Embryonic facial prominence (tissue), 1 donor: ENCODE measurements at regions not wholly inside any gene's neighbourhood (a gene's known extent, or its start where the extent isn't known, plus 50 kb on each side); places are given as distances from the start of the nearest gene placed in this dataset.

ENCODE experiments used
- DNase-seq: peaks from one replicate; pipeline ENCODE4 v3.0.0-alpha.2; 2016; ENCODE audit errors: extremely low spot score

DNA sequence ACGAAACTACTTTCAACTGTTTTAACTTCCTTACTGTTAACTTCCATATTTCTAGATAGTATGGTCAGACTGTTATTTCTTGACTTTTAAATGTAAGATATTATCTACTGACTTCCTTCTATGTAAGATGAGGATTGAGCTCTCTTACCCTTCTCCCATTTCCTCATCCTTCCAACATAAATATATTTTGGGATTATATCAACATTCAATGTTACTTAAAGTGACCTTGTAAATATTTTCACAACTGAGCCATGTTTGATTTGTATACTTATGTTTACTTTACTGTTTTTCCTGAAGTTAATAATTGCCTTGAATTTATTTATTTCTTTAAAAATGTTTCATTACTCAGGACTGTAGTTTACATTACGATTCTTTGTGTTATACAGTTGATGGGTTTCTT lies 148.7 kb downstream of the ZIC5 start:
- DNase-seq: no peak

- no peak for DNase-seq
Observed at GRCh38 chr13:99821741-99822140, 149.8 kb downstream of the ZIC5 start.

DNA sequence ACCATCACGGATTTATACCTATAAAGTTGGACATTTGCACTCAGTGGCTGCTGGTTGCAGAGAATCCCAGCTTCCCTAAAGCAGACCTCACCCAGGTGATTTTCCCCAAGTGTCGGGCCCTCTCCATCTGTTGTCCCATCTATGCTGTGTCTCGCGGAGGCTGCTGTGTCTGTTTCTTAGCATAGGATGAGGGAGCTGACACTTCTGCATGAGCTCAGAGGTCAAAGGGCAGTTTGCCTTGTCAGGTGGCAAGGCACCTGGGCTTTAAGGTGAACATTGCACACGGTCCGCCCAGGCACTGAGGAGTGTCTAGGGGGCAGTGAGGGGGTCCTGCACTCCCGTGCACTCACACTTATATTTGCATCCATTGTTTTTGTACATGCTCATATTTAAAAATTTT lies 151.6 kb downstream of the ZIC5 start:
- DNase-seq: no peak

DNA sequence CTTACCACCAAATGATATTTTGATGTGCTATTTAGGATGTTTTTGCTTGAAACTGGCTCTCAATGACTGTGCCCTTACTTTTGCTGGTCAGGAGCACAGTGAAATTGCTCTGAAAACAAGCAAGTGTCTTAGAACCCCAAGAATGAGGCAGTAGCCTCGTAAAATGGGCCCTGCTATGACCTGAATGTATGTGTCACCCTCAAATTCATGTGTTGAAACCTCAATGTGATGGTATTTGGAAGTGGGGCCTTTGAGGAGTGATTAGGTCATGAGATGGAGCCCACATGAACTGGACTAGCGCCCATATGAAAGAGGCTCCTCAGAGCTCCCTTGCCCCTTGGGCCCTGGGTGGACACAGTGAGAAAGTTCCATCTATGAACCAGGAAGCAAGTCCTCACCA lies 155.2 kb downstream of the ZIC5 start:
- no peak for DNase-seq

GRCh38 chr13:99813336-99814095 lies 158.1 kb downstream of the ZIC5 start:
- DNase-seq: no peak

- DNase-seq: no peak
Observed at GRCh38 chr13:99812625-99813024, 158.9 kb downstream of the ZIC5 start.

DNA sequence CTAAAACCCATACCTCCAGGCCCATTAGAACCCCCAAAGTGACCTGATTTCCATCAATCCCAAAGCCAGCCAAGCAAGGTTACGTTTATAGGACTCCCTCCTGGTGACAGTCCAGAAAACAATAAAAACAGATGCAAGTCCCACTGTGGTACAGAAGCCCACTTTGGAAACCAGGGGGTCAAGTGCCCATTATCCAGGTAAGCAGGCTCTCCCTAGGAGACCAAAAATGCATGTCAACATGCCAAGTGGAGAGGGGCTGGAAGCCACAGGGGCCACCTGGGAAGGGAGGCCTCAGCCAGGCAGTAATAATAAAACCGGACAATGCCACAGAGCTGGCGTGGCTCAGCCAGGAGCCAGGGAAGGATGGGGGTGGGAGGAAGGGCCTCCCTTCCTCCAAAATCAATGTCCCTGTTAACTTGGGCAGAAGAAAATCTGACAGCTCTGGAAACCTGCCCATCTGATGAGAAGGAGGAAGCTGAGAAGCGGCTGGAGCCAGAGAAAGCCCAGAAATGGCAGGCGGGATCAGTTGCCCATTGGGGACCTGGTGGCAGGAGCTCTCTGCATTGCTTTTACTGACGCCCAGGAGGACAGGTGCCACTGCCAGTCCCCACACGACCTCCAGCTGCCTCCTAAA lies 160.4 kb downstream of the ZIC5 start:
- DNase-seq: no peak

DNA sequence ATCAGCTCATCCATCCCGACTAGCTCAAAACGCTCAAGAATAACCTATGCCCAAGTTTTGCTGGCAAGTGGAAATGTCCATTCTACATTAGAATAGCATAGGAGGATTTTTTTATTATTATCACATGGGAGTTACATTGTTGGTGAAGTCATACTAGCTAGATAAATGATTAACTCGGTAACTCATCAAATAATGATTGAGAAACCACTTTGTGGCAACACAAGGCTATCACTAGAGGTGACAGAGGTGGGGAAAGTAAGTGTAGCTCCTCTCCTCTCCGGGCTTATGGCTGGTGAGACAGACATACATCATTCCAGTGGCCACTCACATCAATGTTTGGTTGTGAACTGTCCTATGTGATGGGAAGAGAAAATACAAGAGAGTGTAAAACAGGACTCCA lies 161.6 kb downstream of the ZIC5 start:
- DNase-seq: no peak

DNA sequence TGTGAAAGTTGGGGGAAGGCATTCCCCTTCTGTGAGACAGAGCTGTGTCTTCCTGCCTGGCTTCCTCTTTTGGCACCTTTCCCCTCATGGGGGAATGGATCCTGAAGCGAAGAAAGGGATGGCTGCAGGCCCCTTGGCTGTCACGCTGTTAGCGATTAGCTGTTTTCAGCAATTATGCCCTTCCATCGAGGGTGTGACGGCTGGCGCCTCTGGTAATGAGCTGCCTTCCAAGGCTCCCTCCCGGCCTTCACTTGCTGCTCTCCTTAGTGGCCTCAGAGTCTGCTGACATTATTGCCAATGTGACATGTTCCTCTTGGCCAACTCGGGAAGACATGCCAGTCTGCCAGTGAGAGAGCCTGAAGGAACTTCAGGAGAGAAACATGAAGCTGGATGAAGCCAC lies 162.1 kb downstream of the ZIC5 start:
- DNase-seq: no peak

DNA sequence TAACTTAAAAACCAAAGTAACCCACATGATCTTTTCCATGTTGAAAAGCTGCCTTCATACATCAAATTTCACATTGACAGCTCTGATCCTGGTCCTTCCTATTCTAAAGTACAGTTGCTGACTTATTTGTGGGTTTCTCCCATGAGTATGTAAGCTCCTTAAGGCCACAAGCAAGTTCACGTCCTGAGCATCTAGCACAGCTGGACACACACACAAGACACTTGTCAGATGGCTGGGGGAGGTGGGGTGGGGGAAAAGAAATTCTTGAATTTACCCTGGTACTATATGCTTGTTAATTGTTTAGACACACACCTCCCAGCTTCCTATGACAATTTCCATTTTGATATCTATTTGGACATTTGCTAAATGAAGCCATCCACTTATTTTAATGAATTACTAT lies 162.8 kb downstream of the ZIC5 start:
- no peak for DNase-seq

- no peak for DNase-seq
Observed at GRCh38 chr13:99806671-99807070, 164.9 kb downstream of the ZIC5 start.

GRCh38 chr13:99805361-99805760 lies 166.2 kb downstream of the ZIC5 start:
- DNase-seq: no peak

- no peak for DNase-seq
Observed at GRCh38 chr13:99803141-99803540, 168.4 kb downstream of the ZIC5 start.

DNA sequence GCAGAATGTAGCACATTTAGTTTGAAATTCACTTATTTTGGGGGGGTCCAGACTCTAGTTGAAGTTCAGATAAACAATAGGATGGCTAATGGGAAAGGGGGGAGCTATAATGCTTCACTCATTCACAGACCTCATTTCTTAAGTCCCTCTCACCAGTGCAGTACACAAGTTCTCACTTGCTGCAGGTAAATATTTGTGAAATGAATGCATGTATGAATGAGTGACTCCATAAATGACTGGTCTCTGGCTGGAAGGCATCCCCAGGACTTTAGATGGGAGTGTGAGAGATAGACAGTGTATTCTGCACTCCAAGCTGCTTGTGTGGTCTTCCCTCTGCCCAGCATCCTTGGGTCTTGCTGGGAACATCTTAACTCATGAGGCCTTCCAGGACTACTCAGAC lies 169.2 kb downstream of the ZIC5 start:
- DNase-seq: no peak

- DNase-seq: no peak
Observed at GRCh38 chr13:99800951-99801350, 170.6 kb downstream of the ZIC5 start.

- DNase-seq: no peak
Observed at GRCh38 chr13:99800011-99800410, 171.6 kb downstream of the ZIC5 start.

DNA sequence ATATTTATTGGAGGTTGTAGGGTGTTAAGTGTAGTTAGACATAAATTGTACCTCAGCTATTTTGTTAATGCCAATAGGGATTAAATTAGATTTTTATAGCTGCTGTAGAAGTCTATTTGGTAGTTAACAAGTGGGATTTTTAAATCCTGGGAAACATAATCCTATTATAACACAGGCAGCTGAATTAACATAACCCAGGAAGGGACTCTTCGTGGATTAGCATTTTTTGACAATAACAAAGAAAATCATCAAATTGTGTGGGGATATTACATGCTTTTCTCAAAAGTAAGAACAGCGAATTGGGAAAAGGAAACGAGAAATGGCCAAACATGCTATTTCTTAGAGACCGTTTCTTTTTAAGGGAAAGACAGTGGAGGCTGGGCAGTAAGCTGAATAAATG lies 172.8 kb downstream of the ZIC5 start:
- no peak for DNase-seq

GRCh38 chr13:99797691-99798090 lies 173.9 kb downstream of the ZIC5 start:
- DNase-seq: no peak

DNA sequence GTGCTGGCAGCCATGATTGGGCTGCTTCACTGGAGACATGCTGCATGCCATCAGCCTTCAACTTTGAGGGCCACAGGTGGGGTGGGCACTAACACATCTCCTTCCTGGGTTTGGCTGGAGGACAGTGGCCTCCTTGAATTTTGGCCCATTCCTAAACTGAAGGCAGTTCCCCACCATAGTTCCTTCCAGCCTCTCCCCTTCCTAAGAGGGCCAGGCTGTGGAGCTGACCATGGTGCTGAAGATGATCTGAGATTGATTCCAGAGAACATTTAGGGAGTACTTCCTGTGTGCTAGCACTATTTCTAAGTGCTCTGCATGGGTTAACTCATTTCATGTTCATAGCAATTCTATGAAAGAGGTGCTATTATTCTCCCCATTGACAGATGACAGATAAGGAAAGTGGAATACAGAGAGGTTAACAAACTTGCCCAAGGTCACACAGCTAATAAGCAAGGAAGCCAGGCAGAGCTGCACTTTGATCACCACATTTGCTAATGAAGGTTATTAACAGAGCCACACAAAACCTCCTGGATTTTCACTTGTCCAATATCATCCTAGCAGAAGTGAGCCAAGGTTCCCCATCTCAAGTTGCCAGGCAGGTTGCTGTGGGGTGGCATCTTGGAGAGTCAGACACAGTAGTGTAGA lies 175.3 kb downstream of the ZIC5 start:
- peak; percentile 25 for DNase-seq

- no peak for DNase-seq
Observed at GRCh38 chr13:99792079-99792921, 179.3 kb downstream of the ZIC5 start.

DNA sequence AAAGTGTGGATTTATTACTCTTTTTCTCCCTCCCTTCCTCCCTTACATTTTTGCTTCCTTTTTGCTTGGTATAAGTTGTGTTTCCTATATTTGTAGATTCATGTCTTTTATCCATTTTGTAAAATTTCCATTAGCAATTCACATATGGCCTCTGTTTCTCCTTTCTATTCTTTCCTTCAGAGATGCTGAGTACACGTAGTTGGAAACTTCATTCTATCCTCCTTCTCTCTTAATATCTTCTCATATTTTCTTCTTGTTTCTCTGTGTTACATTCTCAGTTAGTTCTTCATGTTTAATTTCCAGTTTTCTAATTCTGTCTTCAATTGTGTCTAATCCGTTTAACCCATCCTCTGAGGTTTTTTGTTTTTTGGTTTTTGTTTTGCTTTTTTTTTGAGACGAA lies 188.9 kb downstream of the ZIC5 start:
- DNase-seq: no peak

DNA sequence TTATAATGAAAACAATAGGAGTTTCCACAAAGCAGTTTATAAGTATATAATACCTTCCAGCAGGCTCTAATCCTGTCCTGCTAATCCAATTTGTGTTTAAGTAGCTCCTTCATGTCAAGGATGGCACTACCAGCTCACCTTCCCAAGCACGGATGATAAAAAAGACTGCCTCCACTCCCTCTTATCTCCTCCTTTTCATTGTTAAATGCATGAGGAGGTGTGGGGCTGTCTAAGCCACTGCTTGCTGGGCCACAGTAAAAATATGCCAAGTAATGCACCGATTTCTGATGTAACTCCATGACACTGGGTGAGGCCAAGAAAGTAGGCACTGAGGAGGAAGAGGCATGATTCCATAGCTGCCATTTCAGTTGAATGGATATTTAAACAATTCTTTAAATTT lies 193.1 kb downstream of the ZIC5 start:
- DNase-seq: no peak
